ENCODE measurements at regions not wholly inside any gene's neighbourhood (a gene's known extent, or its start where the extent isn't known, plus 50 kb on each side); places are given as distances from the start of the nearest gene placed in this dataset.

DNA sequence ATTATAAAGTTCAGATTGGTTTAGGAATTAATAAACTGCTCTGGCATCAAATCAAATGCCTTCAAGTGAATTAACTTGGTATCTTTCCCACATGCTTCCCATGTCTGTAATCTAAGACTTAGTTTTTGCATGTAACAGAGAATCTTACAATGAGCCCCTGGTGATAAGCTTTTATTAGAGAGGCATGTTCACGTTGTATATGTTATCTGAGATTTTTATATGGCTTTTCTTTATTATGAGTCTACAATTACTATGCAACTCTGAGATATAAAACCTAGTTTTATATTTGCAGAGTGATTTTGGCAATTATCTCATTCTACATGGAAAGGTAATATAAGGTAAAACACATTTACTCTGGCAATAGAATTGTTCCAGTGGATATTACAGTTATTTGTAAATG, 1578.4 kb upstream of the IGFBP7 start:
- no peak for DNase-seq (ENCODE audit: low spot score)

DNA sequence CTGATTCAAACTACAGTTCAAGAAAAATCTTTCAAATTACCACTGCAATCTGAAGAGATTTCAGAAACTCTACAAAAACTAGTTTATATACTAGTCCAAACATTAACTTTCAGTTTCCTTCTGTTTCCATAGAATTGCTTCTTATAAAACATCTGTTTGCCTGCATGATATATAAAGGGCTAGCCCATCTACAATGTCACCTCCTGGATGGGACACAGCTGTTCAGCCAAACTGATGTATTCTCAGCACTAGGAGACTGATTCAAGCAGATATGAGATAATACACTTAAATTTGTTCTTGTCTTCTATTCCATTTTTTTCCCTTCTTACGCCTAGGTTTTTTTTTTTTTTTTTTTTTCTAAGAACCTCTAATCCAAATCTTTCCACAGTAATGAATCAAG, 1569.7 kb upstream of the IGFBP7 start:
- DNase-seq (ENCODE audit: low spot score): no peak

GRCh38 chr4:58679051-58679450, 1568.9 kb upstream of the IGFBP7 start:
- no peak for DNase-seq (ENCODE audit: low spot score)

DNA sequence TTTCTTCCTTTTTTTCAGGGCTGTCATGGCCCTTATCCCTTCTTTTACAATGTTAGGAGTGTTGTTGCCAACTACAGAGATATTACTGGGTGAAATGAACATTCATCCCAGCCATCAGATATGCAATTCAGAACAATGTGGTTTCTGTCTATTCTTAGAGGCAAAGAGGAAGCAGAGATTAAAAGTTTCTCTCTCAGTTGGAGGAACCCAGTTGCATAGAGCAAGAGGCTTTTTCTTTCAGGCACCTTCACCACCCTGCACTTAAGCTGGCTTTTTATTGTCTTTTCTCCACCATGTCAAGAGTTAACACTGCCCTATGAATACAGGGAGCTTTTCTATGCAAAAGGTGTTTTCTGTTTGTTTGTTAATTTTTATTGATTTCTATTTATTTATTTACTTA, 1559.6 kb upstream of the IGFBP7 start:
- no peak for DNase-seq (ENCODE audit: low spot score)

DNA sequence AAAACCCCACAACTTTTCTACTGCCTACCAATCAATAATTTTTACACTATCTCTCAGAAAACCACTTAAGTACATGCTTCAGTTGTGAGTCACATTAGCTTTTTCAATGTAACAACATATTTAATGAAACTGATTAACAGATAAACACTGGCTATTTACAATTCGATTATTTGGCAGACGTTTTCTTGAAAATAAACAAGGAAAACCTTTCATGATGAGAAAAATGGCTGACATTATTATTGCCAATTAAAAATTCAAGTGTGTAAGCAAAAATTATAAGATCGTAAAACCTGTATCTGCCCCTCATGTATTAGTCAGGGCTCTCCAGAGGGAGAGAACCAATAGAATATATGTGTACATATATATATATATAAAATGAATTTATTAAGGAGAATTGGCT, 1555.5 kb upstream of the IGFBP7 start:
- no peak for DNase-seq (ENCODE audit: low spot score)

GRCh38 chr4:58658701-58659100, 1548.5 kb upstream of the IGFBP7 start:
- no peak for DNase-seq (ENCODE audit: low spot score)

- no peak for DNase-seq (ENCODE audit: low spot score)
These were observed 1543.1 kb upstream of the IGFBP7 start for GRCh38 chr4:58653251-58653650.

- no peak for DNase-seq (ENCODE audit: low spot score)
These were observed 1539.0 kb upstream of the IGFBP7 start for GRCh38 chr4:58649226-58649625.

DNA sequence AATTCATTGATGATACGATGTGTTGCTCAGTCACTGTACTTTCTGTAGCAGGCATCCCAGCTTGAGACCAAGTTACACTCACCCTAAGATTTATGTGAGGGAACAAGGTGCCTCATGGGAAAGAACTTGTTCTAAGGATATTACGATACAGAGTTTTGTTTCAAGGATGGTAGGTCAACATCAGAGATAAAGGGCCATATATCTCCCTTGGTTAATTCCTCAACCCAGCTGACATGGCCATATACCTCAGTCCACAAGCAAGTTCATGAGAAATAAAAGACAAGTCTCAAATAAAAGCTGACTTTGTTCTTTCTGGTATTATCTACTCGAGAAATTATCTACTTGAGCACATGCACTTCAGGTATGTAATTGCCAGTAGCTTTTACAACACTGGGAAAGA, 1535.9 kb upstream of the IGFBP7 start:
- no peak for DNase-seq (ENCODE audit: low spot score)

GRCh38 chr4:58644549-58644948, 1534.4 kb upstream of the IGFBP7 start:
- DNase-seq (ENCODE audit: low spot score): no peak

- no peak for DNase-seq (ENCODE audit: low spot score)
These were observed 1526.2 kb upstream of the IGFBP7 start for GRCh38 chr4:58636381-58636780.

GRCh38 chr4:58617226-58617625, 1507.0 kb upstream of the IGFBP7 start:
- DNase-seq (ENCODE audit: low spot score): no peak

GRCh38 chr4:58611012-58611411, 1500.8 kb upstream of the IGFBP7 start:
- no peak for DNase-seq (ENCODE audit: low spot score)

GRCh38 chr4:58606303-58606702, 1496.1 kb upstream of the IGFBP7 start:
- no peak for DNase-seq (ENCODE audit: low spot score)

GRCh38 chr4:58603951-58604350, 1493.8 kb upstream of the IGFBP7 start:
- no peak for DNase-seq (ENCODE audit: low spot score)

GRCh38 chr4:58602731-58603359, 1492.7 kb upstream of the IGFBP7 start:
- no peak for DNase-seq (ENCODE audit: low spot score)

DNA sequence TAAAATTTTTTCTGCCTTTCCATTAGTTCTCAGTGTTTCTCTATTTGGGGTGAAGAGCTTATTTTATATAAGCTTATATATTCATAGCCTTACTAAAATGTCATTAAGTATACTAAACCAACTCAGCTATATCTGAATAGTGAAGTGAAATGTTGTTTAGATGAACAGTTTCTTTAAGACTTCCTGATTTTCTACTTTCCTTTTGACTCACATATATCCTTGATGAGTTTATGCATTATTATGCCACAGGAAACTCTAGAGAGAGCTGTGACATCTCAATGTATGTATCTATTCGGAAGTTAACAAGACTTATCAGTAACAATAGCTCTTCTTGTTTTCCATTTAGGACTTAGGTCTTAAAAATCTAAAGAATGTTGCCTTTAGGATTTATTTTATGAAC, 1491.8 kb upstream of the IGFBP7 start:
- DNase-seq (ENCODE audit: low spot score): no peak

GRCh38 chr4:58600290-58600689, 1490.1 kb upstream of the IGFBP7 start:
- DNase-seq (ENCODE audit: low spot score): no peak

GRCh38 chr4:58590722-58591121, 1480.5 kb upstream of the IGFBP7 start:
- no peak for DNase-seq (ENCODE audit: low spot score)

GRCh38 chr4:58587856-58588255, 1477.7 kb upstream of the IGFBP7 start:
- peak; percentile 1 for DNase-seq (ENCODE audit: low spot score)

DNA sequence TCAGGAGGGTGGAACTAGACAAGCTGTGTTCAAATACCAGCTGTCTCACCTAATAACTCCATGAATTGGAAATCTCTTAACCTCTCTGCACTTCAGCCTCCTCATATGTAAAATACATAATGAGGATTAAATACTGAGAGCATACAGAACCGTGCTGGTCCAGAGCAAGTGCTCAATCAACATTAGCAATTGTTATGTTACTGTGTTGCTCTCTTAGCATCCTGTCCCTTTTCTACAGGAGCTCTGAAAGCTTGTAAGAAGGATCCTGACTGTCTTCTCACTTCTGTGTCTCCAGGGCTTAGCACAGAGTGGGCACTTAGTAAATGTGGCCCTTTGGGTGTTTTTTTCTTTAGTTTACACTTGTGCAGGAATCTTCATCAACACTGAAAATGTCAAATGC, 1456.1 kb upstream of the IGFBP7 start:
- DNase-seq (ENCODE audit: low spot score): no peak

DNA sequence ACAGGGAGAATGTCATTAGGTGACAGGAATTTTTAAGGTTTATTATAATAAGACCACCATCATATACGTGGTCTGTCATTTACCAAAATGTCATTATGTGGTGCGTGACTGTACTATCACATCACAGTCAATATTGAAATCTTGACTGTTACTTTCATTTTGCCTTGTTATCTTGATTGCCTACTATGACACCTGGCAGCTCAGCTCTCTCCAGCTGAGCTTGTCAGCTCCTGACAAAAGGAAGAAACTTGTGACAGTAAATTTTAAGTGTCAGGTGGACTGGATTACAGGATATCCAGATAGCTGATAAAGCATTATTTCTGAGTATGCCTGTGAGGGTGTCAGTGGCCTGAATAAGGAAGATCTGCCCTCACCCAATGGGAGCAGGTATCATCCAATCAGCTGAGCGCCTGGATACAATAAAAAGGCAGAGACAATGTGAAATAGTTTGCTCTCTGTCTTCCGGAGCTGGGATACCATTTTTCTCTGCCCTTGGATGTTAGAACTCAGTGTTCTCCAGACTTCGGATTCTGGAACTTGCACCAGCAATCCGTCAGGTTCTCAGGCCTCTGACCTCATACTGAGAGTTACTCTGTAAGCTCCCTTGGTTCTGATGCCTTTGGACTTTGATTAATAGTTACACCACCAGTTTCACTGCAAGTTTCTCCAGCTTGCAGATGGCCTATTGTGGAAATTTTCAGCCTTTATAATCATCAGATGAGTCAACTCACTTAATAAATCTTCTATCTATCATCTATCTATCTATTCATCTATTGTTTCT, 1454.7 kb upstream of the IGFBP7 start:
- peak; percentile 4 for DNase-seq (ENCODE audit: low spot score)

DNA sequence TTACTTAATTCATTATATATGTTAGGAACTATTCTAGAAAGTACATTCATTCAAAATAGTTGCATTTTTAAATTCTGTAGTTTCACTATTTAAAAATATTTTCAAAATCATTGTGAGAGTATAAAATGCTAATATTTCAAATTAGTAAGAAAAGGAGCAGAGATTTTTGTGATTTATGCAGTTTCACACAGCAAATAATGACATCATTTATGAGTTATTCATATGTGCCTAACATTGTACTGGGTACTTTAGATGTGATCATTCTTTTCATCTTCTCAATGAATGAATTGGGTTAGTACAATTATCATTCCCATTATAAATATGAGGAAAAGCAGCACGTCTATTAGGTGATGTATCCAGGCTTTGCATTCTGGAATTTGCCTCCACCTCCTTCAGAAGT, 1451.0 kb upstream of the IGFBP7 start:
- no peak for DNase-seq (ENCODE audit: low spot score)

GRCh38 chr4:58560736-58561135, 1450.6 kb upstream of the IGFBP7 start:
- DNase-seq (ENCODE audit: low spot score): no peak
